Endothelial cell of umbilical vein (primary cell): ENCODE measurements at regions not wholly inside any gene's neighbourhood (a gene's known extent, or its start where the extent isn't known, plus 50 kb on each side); places are given as distances from the start of the nearest gene placed in this dataset.

Experiments
- BruUV-seq: library from RNA; stranded (reverse); fragments of 400-500 nt; replicated peaks from 2 replicates; lab custom pipeline; 2021; lab: Mats Ljungman, UMichigan
- CTCF ChIA-PET: fragments of 300-600, 350-600 bp; sonication (Branson Sonifier 250); formaldehyde crosslinking; loops from one replicate; lab custom pipeline; 2021; ENCODE audit warnings: antibody characterized with exemption, inconsistent platforms; lab: Charles Lee
- POLR2A ChIA-PET: fragments of 300-600, 350-600 bp; sonication (Branson Sonifier 250); formaldehyde crosslinking; loops from one replicate; lab custom pipeline; 2021; ENCODE audit warnings: antibody characterized with exemption, inconsistent platforms; lab: Charles Lee
- DNase-seq: peaks from one replicate; pipeline ENCODE4 v3.0.0-alpha.2; 2011; ENCODE audit warnings: low read depth, low spot score
- FAIRE-seq: peaks from 2 replicates; lab custom pipeline; 2011; peaks lifted over from hg19 to GRCh38; lab: Jason Lieb, UNC
- H2AFZ ChIP-seq: 2 replicates; pipeline ENCODE4 v1.6.0; 2012; ENCODE audit warnings: low read depth, low read length, control low read depth, inconsistent platforms
- H3K27ac ChIP-seq: 2 replicates; pipeline ENCODE4 v1.5.1; 2011; ENCODE audit warnings: low read depth, mild to moderate bottlenecking, control low read depth, low read length, moderate library complexity; ENCODE audit not compliant: insufficient read depth
- H3K27me3 ChIP-seq, 2 experiments: 2 replicates each; pipeline versions ENCODE4 v1.6.0 to v1.6.1; 2011; ENCODE audit warnings: low read length in 2 of 2, mixed read lengths in 1 of 2; ENCODE audit not compliant: control insufficient read depth in 2 of 2, insufficient read depth in 2 of 2
- H3K36me3 ChIP-seq, 2 experiments: 2 replicates in 1 of 2; 3 replicates in 1 of 2; pipeline ENCODE4 v1.5.1; 2011; ENCODE audit warnings: low read length in 2 of 2, mild to moderate bottlenecking in 1 of 2, moderate library complexity in 1 of 2; ENCODE audit not compliant: control insufficient read depth in 2 of 2, insufficient read depth in 2 of 2; ENCODE audit errors: extremely low read depth in 1 of 2
- H3K4me1 ChIP-seq: 3 replicates; pipeline ENCODE4 v1.5.1; 2011; ENCODE audit warnings: mild to moderate bottlenecking, low read length; ENCODE audit not compliant: control insufficient read depth, insufficient read depth; ENCODE audit errors: extremely low read depth
- H3K4me2 ChIP-seq: 2 replicates; pipeline ENCODE4 v1.6.1; 2011; ENCODE audit warnings: low read length, control low read depth, mixed read lengths; ENCODE audit not compliant: insufficient read depth
- H3K4me3 ChIP-seq, 3 experiments: fragments of 200-600 bp in 1 of 3; sonication (generic), shearing (Covaris generic) in 1 of 3; replicated peaks in 1 of 3; 2 replicates each; pipeline ENCODE4 v1.5.1; 2011 to 2016; ENCODE audit warnings: control low read depth in 3 of 3, low read length in 3 of 3, mild to moderate bottlenecking in 2 of 3, inconsistent platforms in 1 of 3, low read depth in 1 of 3, moderate library complexity in 1 of 3; ENCODE audit not compliant: insufficient read depth in 1 of 3
- H3K79me2 ChIP-seq: 2 replicates; pipeline ENCODE4 v1.6.0; 2012; ENCODE audit warnings: low read length, inconsistent platforms; ENCODE audit not compliant: control insufficient read depth, insufficient read depth
- H3K9ac ChIP-seq: replicated peaks from 2 replicates; pipeline ENCODE3; 2011; ENCODE audit warnings: low read length, control low read depth; ENCODE audit not compliant: insufficient read depth; ENCODE audit errors: extremely low read depth
- H3K9me1 ChIP-seq: replicated peaks from 3 replicates; pipeline ENCODE4 v1.6.0; 2011; ENCODE audit warnings: mild to moderate bottlenecking, low read length; ENCODE audit not compliant: control insufficient read depth, insufficient read depth; ENCODE audit errors: extremely low read depth
- H3K9me3 ChIP-seq: replicated peaks from 2 replicates; pipeline ENCODE4 v1.5.1; 2012; ENCODE audit warnings: low read length, inconsistent platforms; ENCODE audit not compliant: control insufficient read depth, insufficient read depth
- H4K20me1 ChIP-seq: replicated peaks from 2 replicates; pipeline ENCODE3; 2011; ENCODE audit warnings: mild to moderate bottlenecking, low read length; ENCODE audit not compliant: control insufficient read depth, insufficient read depth; ENCODE audit errors: extremely low read depth
- CTCF ChIP-seq, 2 donors: IDR thresholded peaks; 1 replicate in 1 of 2; 2 replicates in 1 of 2; pipeline ENCODE4 v1.5.1; 2011; ENCODE audit warnings: low read length in 2 of 2, mild to moderate bottlenecking in 2 of 2, moderate library complexity in 2 of 2, control low read depth in 1 of 2, inconsistent platforms in 1 of 2, low read depth in 1 of 2; ENCODE audit not compliant: insufficient read depth in 1 of 2; ENCODE audit errors: extremely low read depth in 1 of 2
- EZH2 ChIP-seq: IDR thresholded peaks from 2 replicates; pipeline ENCODE4 v1.6.1; 2012; ENCODE audit warnings: borderline replicate concordance, low read depth, mild to moderate bottlenecking, moderate library complexity, low read length, inconsistent platforms; ENCODE audit not compliant: severe bottlenecking
- FOS ChIP-seq: IDR thresholded peaks from 2 replicates; pipeline ENCODE4 v1.6.1; 2011; ENCODE audit warnings: mild to moderate bottlenecking, low read length, moderate library complexity, borderline replicate concordance; ENCODE audit not compliant: insufficient read depth
- GATA2 ChIP-seq: IDR thresholded peaks from 2 replicates; pipeline ENCODE4 v1.7.0; 2011; ENCODE audit warnings: low read depth, mild to moderate bottlenecking, moderate library complexity, mixed read lengths, low read length; ENCODE audit not compliant: insufficient read length, insufficient read depth
- JUN ChIP-seq: IDR thresholded peaks from 2 replicates; pipeline ENCODE4 v1.6.1; 2011; ENCODE audit warnings: borderline replicate concordance, low read depth; ENCODE audit not compliant: insufficient read length, insufficient read depth
- MAX ChIP-seq: IDR thresholded peaks from 2 replicates; pipeline ENCODE4 v1.6.1; 2011; ENCODE audit not compliant: insufficient read depth, insufficient read length
- MYC ChIP-seq: IDR thresholded peaks from one replicate; pipeline ENCODE4 v1.6.1; 2011; ENCODE audit warnings: mild to moderate bottlenecking, low read depth, low read length
- POLR2A ChIP-seq: IDR thresholded peaks from 2 replicates; pipeline ENCODE4 v1.6.1; 2012; ENCODE audit warnings: low read depth, mild to moderate bottlenecking, control low read depth, low read length
- POLR2AphosphoS5 ChIP-seq: IDR thresholded peaks from 2 replicates; pipeline ENCODE4 v1.6.1; 2012; ENCODE audit warnings: low read depth, mild to moderate bottlenecking, control low read depth, low read length, moderate library complexity; ENCODE audit not compliant: insufficient read depth
- dilution Hi-C: fragments of 300-500 bp; cut with MboI; formaldehyde crosslinking; loops from one replicate; pipeline ENCODE4 v1.15.0; 2019; ENCODE audit warnings: low sequenced_read_pairs; ENCODE audit not compliant: extremely low pct_ligation_motif_present
- intact Hi-C: fragments of 100-400 bp; cut with micrococcal nuclease; formaldehyde crosslinking; loops from one replicate; pipeline ENCODE4 v1.10.0; 2022

DNA sequence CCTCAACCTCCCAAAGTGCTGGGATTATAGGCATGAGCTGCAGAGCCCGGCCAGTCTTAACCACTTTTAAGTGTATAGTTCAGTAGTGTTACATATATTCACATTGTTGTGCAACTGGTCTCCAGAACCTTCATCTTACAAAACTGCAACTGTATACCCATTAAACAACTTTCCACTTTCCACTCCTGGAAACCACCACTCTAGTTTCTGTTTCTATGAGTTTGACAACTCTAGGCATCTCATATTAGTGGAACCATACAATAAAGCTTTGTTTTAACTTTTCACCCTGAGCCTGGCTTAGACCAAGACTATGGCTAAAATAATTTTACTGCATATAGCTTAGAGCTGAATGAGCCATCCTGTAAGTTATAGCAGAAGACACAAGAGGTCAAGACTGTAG is 108.0 kb upstream of the GOT2 start:
- CTCF ChIA-PET, result no interaction called here
- H3K79me2 ChIP-seq, result no peaks in the 10 kb centered on the region
- no peak overlapping the region for H3K4me3 ChIP-seq
- no peaks in the 10 kb centered on the region for H3K36me3 ChIP-seq
- intact Hi-C loops, result loop anchor here (10.0 kb wide), 1 partner anchor 353 kb away; no protein-coding TSS in a partner anchor
- H3K9me1 ChIP-seq, result no peaks in the 10 kb centered on the region
- H3K4me1 ChIP-seq, result no peaks in the 10 kb centered on the region
- no peak overlapping the region for H3K9ac ChIP-seq
- BruUV-seq, result no TSS peak
- no peaks in the 10 kb centered on the region for H3K27me3 ChIP-seq
- H2AFZ ChIP-seq, result no peak overlapping the region
- no peak overlapping the region for H3K27ac ChIP-seq
- DNase-seq, result no peak
- dilution Hi-C loops, result no loop called here
- no peak overlapping the region for H3K4me2 ChIP-seq
- FAIRE-seq, result no peak
- no peaks in the 10 kb centered on the region for H3K9me3 ChIP-seq
- POLR2A ChIA-PET, result no interaction called here
- TF ChIP-seq POLR2A (no peak), MAX (no peak), MYC (no peak), GATA2 (no peak), POLR2AphosphoS5 (no peak), JUN (no peak), EZH2 (no peak), FOS (no peak), CTCF (IDR thresholded peaks at IDR 0.05; ENCODE audit: extremely low read depth in 1 of 2, insufficient read depth in 1 of 2, low read depth in 1 of 2, low read length in 2 of 2) (no peak)
- H4K20me1 ChIP-seq, result no peaks in the 10 kb centered on the region
